B cell (primary cell): ENCODE measurements at regions not wholly inside any gene's neighbourhood (a gene's known extent, or its start where the extent isn't known, plus 50 kb on each side); places are given as distances from the start of the nearest gene placed in this dataset.

Experiments used
- EZH2 ChIP-seq: IDR thresholded peaks from 2 replicates; pipeline ENCODE4 v1.6.1; 2012; ENCODE audit warnings: borderline replicate concordance, low read depth, mild to moderate bottlenecking, moderate library complexity, low read length; ENCODE audit not compliant: insufficient read depth, poor library complexity, severe bottlenecking
- TF ChIP-seq, protein P1 (sequence below): fragments of 200-600 bp; IDR thresholded peaks from one replicate; pipeline ENCODE4 v1.8.0; 2022; ENCODE audit warnings: antibody characterized with exemption, mild to moderate bottlenecking

DNA sequence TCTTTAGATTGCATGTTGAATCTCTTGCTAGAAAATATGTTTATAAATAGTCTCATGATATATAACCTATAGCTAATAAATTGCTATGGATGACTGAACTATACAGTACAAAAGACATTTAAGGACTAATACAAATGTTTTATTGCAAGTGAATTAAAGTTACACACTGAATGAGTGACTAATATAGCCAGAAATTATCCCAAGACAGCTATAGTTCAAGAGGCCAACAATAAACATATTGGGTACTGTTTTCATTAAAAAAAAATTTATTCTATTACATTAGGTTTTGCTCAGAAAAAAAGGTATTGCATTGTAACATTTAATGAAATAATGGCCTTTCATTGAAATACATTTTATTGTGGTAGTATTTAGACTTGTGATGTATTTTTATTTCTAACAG lies 819.1 kb downstream of the TRIML1 start:
- TF ChIP-seq, protein P1, sequence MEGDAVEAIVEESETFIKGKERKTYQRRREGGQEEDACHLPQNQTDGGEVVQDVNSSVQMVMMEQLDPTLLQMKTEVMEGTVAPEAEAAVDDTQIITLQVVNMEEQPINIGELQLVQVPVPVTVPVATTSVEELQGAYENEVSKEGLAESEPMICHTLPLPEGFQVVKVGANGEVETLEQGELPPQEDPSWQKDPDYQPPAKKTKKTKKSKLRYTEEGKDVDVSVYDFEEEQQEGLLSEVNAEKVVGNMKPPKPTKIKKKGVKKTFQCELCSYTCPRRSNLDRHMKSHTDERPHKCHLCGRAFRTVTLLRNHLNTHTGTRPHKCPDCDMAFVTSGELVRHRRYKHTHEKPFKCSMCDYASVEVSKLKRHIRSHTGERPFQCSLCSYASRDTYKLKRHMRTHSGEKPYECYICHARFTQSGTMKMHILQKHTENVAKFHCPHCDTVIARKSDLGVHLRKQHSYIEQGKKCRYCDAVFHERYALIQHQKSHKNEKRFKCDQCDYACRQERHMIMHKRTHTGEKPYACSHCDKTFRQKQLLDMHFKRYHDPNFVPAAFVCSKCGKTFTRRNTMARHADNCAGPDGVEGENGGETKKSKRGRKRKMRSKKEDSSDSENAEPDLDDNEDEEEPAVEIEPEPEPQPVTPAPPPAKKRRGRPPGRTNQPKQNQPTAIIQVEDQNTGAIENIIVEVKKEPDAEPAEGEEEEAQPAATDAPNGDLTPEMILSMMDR, result no peak
- TF ChIP-seq EZH2, result no peak
